ENCODE measurements at regions not wholly inside any gene's neighbourhood (a gene's known extent, or its start where the extent isn't known, plus 50 kb on each side); places are given as distances from the start of the nearest gene placed in this dataset.

DNA sequence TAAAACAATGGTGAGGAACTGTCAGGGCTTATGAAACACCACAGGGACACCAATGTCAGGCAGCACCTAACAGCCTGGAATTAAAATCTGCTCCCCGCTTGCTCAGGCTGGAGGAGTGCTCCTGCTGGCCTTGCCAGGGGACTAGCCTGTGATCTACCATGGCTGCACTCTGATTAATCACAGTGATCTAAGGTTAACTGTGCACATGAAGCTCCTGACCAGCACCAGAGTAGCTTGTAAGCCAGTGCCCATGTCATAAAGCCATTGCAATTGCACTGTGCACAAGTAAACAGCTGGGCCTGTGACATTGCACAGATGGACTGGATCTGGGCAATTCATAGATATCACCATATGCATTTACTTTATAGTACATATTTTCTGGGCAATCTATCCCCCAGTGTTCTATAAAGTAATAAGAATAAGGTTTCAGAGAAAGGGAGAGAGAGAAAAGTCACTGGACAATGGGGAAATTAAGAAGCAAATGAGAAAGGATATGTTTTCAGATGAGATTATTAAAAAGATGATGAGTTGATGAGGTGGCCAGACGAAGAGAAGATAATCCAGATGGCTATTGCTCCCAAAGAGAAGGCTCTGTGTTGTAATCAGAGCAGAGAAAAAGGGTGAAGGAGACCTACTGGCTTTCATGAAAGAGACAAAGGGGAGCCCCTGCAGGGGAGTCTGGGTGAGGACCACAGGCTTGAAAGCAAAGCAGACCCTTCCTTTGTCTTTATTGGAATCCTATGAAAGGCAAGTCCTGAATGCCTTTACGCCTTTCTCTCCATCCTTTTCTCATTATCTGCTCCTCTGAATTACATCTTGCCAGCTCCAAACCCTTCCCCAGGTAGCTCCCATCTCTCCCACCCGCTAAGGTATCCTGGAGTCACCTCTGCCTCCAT lies 145.8 kb downstream of the SLC38A6 start:
- Histone ChIP-seq H3K9me3 (no peaks in the 10 kb centered on the region), H3K4me1 (no peaks in the 10 kb centered on the region), H3K4me3 (no peak overlapping the region), H3K27me3 (no peaks in the 10 kb centered on the region), H3K36me3 (no peaks in the 10 kb centered on the region), H3K27ac (no peak overlapping the region)
- DNase-seq = no peak
- no peak for TF ChIP-seq POLR2A (IDR thresholded peaks at IDR 0.05)
- TF ChIP-seq, protein P1, sequence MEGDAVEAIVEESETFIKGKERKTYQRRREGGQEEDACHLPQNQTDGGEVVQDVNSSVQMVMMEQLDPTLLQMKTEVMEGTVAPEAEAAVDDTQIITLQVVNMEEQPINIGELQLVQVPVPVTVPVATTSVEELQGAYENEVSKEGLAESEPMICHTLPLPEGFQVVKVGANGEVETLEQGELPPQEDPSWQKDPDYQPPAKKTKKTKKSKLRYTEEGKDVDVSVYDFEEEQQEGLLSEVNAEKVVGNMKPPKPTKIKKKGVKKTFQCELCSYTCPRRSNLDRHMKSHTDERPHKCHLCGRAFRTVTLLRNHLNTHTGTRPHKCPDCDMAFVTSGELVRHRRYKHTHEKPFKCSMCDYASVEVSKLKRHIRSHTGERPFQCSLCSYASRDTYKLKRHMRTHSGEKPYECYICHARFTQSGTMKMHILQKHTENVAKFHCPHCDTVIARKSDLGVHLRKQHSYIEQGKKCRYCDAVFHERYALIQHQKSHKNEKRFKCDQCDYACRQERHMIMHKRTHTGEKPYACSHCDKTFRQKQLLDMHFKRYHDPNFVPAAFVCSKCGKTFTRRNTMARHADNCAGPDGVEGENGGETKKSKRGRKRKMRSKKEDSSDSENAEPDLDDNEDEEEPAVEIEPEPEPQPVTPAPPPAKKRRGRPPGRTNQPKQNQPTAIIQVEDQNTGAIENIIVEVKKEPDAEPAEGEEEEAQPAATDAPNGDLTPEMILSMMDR (IDR thresholded peaks at IDR 0.05) = no peak

DNA sequence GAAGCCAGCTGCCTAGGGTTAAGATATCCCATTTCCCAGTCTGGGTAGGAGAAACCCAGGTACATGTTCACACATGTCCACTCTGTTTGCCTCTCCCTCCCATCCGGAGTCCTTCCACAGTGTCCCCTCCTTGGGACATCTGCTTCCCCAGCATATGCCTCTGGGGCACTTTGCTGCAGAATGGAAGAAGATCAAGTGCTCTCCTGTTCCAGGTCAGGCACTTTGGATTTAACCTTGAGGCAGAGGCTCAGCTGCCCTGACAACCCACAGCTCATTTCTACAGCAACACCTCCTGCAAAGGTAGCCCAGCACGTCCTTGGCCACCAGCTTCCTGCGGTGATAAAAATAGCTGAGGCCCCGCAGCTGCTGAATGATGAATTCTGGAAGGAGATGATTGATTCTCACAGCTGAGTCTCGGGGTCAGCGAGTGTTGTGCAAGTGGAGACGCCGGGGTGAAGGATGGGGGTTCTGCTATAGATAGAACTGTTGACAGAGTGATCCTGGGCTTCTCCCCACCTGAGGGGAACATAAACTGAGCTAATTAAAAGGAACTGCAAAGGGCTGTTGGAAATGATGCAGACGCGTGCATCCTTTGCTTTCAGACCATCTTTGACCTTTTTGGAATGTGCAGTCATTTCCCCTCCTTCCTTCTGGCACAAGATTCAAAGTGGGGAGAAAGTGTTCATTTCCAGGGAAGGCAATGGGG lies 145.0 kb downstream of the SLC38A6 start:
- no peak overlapping the region for H3K27ac ChIP-seq

DNA sequence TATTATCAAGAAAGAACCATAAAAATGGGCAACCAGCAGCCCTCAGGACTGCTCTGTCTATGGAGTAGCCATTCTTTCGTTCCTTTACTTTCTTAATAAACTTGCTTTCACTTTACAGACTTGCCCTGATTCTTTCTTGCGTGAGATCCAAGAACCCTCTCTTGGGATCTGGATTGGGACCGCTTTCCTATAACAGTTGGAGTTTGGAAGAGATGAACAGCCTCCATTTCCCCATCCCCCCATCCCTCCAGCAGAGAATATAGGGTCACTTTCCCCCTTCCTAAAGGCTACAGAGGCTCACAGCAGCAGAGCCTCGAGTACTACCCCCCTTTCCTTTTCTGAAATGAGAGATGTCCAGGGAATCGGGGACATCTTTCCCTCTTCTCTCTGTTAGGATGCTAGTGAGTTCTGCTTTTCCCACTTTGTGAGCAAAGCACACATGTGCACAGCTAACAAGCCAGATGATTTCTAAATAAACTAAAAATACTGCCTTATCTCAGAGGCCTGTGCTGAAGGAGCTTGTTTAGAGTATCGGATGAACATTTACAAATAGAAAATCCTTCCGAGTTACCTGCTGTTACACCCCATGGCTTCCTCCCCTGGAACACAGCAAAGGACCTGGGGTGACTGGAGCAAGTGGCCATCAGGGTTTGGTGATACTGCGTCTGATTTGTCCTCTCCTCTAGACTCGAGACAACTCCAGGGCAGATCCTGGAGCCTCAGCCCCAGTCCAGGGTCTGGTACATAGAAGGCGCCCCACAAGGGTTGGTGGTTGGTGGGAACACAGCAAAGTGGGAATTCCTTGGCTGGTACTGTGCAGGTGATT lies 144.2 kb downstream of the SLC38A6 start:
- Histone ChIP-seq H3K27me3 (no peaks in the 10 kb centered on the region), H3K36me3 (no peaks in the 10 kb centered on the region), H3K27ac (no peak overlapping the region), H3K4me3 (no peak overlapping the region), H3K4me1 (no peaks in the 10 kb centered on the region), H3K9me3 (no peaks in the 10 kb centered on the region)
- no peak for DNase-seq
- TF ChIP-seq, protein P1 (IDR thresholded peaks at IDR 0.05) = no peak
- no peak for TF ChIP-seq POLR2A (IDR thresholded peaks at IDR 0.05)

More for the DNA sequence above, 145.0 kb downstream of the SLC38A6 start:
- no peaks in the 10 kb centered on the region for H3K27me3 ChIP-seq
- no peak for DNase-seq
- TF ChIP-seq, protein P1 (IDR thresholded peaks at IDR 0.05) = no peak
- TF ChIP-seq POLR2A (IDR thresholded peaks at IDR 0.05) = no peak
- no peaks in the 10 kb centered on the region for H3K9me3 ChIP-seq
- no peaks in the 10 kb centered on the region for H3K36me3 ChIP-seq
- H3K4me3 ChIP-seq = no peak overlapping the region
- no peaks in the 10 kb centered on the region for H3K4me1 ChIP-seq

DNA sequence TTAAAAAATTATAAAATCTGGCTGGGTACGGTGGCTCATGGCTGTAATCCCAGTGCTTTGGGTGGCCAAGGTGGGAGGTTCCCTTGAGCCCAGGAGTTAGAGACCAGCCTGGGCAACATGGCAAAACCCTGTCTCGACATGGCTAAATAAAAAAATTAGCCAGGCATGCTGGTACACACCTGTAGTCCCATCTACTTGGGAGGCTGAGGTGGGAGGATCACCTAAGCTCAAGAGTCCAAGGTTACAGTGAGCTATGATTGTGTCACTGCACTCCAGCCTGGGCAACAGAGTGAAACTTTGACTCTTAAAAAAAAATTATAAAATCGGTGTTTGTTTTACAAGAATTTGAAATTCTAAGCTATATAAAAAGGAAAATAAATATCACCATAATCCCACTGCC lies 141.8 kb downstream of the SLC38A6 start:
- H3K36me3 ChIP-seq = no peaks in the 10 kb centered on the region
- H3K27me3 ChIP-seq = no peaks in the 10 kb centered on the region
- TF ChIP-seq POLR2A (IDR thresholded peaks at IDR 0.05) = no peak
- TF ChIP-seq, protein P1 (IDR thresholded peaks at IDR 0.05) = no peak
- no peaks in the 10 kb centered on the region for H3K4me1 ChIP-seq
- no peak for DNase-seq
- H3K9me3 ChIP-seq = no peaks in the 10 kb centered on the region
- no peak overlapping the region for H3K27ac ChIP-seq
- H3K4me3 ChIP-seq = no peak overlapping the region

DNA sequence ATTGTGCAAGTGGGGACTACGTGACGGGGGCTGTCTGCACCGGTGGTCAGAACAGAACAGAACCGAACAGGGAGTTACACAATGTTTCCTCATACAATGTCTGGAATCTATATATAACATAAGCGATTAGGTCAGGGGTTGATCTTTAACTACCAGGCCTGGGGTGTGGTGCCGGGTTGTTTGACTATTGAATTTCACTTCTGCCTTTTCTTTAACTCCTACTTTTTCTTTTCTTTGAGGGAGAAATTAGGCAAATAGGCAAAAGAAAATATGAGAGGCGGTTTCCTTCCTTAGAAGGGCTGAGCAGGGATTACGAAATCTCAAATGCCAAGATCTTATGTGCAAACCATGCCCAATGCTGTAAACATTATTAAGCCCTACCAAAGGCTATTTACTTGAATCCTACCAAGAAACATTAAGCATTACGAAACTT lies 140.3 kb downstream of the SLC38A6 start:
- Histone ChIP-seq H3K36me3 (no peaks in the 10 kb centered on the region), H3K4me1 (no peaks in the 10 kb centered on the region), H3K4me3 (no peak overlapping the region), H3K27me3 (no peaks in the 10 kb centered on the region), H3K9me3 (no peaks in the 10 kb centered on the region), H3K27ac (no peak overlapping the region)
- TF ChIP-seq, protein P1 (IDR thresholded peaks at IDR 0.05) = no peak
- TF ChIP-seq POLR2A (IDR thresholded peaks at IDR 0.05) = no peak
- no peak for DNase-seq
